GM19328 (cell line): ENCODE measurements at regions not wholly inside any gene's neighbourhood (a gene's known extent, or its start where the extent isn't known, plus 50 kb on each side); places are given as distances from the start of the nearest gene placed in this dataset.

Source experiments
- ATAC-seq: cut with Tn5 transposase; IDR thresholded peaks from one replicate; pipeline ENCODE4 v1.9.1; 2021; ENCODE audit warnings: mild to moderate bottlenecking, moderate library complexity; ENCODE audit not compliant: unreplicated experiment

DNA sequence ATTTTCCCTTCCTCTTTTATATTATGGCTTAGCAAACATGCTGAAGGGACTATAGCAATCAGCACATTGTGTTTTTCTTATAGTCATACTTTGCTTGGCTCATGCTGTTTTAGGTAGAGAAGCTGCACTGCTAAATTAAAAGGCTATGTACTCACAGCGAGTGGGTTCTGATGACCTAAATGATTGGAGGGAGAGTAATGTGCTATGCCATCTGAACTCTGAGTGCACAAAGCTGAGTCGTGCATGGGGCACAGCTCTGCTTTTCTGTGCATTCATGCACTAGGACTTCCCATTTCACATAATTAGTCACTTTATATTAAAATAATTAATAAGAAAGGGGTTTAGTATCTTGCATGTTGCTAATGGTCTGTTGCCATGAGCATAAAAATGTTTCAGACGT is 132.7 kb upstream of the ADGRL3 start:
- no peak for ATAC-seq

DNA sequence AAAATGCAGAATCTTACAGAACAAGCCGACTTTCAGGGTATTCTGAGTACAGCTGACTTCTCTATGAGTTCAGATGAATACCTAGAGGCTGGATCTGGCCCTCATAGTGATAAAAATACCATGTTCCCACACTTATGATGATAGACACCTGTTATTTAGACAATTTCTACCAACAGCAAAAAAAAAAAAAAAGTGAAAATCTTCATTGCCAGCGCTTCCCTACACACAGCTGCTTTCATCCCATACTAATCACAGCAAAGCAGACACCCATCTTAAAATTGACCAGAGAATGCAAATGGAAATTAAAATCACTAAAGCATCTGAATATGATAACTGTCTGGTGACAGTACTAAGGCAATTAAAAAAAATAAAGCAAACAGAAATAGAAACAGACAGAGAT is 132.1 kb upstream of the ADGRL3 start:
- ATAC-seq = no peak

DNA sequence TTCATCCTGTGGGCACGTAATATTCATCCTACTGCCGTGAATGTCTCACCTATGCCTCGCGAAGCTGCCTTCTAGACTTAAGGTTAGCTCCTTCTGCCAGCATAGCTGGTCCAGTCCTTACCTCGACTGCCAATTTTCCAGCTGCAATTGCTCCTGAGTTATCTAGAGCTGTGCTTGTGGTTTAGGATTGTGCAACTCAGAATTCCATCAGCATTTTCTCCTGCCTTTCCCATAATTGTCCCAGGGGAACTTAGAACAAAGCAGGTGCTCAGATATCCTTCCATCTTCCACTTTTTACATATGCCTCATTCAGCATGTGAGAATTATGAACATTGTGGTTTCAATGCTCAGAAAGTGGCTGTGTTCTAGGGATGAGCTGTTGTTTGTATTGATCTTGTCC is 131.4 kb upstream of the ADGRL3 start:
- no peak for ATAC-seq

DNA sequence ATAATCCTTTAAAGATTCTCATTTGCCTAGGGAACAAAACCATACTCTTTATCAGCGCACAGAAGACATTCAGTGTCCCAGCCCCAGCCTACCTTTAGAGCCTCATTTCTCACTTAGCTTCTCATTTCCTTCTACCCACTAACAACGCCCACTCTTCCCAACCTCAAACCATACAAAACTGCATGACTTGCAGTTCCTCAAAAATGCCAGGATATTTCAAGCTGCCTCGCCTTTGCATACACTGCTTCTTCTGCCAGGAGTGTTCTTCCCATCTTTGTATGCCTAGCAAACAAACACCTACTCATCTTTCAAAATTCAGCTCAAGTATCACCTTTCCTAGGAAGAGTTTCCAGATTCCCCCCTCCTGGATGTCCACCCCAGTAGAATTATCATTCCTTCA is 129.9 kb upstream of the ADGRL3 start:
- ATAC-seq = no peak

DNA sequence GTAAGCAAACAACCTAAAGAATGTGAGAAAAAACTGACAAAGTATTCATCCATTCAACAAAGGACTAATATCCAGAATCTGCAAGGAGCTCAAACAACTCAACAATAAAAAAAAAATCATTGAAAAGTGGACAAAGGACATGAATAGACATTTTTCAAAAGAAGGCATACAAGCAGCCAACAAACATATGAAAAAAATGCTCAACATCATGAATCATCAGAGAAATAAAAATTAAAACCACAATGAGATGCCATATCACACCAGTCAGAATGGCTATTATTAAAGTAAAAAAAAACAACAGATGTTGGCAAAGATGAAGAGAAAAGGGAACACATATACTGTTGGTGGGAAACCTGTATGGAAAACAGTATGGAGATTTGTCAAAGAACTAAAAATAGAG is 120.7 kb upstream of the ADGRL3 start:
- ATAC-seq = no peak

DNA sequence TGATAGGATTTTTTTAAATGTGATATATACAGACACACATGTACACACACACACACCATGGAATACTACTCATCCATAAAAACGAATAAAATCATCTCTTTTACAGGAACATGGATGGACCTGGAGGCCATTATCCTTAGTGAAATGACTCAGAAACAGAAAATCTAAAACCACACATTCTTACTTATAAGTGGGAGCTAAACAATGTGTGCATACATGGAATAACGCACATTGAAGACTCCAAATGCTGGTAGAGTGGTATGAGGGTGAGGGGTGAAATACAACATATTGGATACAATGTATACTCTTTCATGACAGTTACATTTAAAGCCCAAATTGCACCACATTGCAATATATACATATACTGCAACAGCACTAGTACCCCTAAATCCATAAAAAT is 120.2 kb upstream of the ADGRL3 start:
- ATAC-seq = no peak

DNA sequence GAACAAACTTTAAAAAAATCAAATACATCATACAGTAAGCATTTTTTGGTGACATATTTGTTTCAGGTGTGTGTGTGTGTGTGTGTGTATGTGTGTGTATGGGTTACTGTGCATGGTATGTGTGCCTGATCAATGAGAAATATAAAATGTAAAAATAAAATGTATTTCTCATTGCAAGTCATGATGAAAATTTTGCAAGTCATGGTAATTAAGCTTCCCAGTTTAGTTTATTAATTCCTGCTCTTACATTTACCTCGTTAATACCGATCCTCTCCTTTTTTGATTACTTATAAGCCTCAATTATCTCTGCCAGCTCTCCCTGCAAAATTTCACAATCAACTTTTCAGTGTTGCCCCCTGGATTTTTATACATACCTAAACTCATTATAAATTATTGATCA is 114.6 kb upstream of the ADGRL3 start:
- no peak for ATAC-seq

DNA sequence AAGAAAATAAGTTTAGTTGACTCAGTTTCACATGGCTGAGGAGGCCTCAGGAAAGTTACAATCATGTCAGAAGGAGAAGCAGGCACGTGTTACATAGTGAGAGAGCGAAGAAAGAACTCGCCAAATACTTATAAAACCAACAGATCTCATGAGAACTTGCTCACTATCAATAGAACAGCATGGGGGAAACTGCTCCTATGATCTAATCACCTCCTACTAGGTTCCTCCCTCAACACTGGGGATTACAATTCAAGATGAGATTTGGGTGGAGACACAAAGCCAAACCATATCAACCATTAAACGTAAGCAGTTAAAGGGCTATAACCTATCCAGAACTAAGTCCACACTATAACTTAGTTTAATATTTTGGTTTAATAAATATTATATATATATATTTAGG is 113.8 kb upstream of the ADGRL3 start:
- ATAC-seq = no peak

DNA sequence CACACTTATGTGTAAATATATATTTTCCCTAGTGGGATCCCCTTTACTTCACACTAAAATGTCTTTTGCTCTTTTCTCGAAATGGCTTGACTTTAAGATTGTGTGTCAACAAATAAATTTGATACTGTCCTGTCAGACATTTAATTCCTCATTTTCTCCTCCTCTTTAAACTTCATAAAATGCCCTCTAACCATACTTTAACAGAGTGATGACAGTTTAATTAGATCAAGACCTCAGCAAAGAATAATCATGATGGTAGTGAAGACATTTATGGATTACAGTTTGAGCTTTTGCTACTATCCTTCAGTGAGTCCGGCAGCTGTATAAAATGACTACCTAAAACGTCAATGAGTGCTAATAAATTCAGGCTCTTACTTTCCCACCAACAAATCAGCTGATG is 113.1 kb upstream of the ADGRL3 start:
- no peak for ATAC-seq

DNA sequence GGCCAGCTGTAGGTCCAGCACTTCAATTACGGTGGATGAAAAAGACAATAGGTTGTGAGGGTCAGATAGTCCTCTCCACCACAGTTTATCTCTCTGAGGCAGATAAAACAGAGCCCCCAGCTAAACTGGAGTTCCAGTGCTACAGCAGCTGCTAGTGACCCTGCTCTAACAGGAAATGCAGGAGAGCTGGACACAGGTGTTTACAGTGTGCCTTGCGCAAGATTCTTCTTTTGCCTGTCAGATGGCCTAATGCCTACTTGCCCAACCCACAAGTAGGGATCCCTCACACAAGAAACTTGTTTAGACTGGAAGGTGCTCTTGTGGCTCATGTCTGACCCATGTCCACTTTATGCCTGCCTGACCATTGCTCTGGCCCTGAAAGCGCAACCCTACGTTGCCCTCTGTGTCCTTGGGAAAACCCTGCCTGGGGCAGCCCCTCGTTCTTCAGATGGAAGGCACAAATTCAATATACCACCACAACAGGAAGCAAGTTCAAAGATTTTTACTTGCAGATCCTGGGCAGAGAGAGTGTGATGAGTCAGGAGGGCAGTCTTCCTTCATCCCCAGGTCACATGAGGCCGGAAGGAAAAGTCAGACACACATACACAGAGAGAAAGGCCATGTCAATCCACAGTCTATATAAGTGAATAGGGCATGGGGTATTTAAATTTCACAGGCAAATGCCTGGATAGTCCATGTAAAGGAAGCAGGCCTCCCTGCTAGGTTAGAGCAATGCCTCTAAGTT is 105.1 kb upstream of the ADGRL3 start:
- ATAC-seq = no peak

DNA sequence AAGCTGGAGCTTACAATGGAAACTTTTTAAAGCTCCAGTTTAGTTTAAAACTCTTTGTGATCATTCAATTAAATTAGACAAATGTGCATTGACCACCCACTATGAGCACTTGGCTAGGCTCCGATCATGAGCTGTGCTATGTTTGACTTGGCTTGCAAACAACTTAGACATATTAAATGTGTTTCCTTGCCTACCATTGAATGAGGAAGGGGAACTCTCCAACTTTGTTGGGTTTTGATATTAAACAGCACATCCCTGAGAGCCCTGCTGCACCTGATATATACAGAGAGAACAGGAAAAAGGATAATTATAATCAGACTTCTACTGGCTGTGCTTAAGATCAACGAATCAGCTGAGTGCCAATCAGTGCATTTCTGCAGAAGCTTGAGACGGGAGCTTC is 71.4 kb upstream of the ADGRL3 start:
- no peak for ATAC-seq

DNA sequence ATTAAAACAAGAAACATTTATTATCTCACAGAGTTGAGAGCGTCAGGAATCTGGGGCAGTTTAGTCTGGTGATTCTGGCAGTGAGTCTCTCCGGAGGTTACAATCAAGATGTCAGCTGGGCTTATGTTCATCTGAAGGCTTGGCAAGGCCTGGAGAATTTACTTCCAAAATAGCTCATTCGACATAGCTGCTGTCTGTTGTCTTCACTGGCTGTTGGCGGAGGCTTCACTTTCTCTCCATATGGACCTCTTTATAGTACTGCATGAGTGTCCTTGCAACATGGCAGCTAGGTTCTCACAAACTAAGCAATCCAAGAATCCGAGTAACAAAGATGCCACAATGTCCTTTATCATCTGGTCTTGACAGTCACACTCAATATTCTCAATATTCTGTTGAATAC is 70.2 kb upstream of the ADGRL3 start:
- no peak for ATAC-seq

DNA sequence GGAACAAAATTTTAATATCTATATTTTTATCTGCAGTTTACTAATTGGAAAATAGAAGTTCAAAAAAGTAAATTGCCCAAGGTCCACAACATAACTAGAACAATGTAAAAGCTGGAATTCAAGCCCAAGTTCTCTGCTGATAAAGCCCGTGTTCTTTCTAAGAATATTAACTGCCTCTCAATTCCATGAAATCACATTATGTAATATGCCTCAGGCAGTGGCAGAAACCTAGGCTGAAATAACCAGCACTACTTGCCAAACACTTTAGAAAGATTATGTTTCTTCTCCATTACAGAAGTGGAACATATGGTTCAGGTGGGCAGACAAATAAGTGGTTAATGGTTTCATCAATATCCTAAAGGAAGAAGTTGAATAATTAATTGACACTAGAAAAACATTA is 56.7 kb upstream of the ADGRL3 start:
- no peak for ATAC-seq

DNA sequence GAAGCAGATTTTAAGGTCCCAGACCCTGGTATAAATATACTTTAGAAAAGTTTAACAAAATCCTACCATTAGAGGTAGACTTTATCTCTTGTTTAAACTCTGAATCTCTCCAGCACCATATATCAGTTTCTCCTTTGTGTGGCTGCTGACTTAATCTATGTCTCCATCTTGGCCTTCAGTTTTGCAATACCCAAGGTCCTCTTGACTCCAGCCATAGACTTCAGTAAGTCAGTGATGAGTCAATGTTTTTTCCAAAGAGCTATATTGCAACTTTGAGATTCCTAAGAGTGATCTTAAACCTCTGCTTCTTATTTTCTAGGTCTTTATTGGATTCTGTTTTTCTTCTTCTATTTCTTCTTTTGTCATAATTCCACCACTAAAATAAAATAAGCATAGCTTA is 50.8 kb upstream of the ADGRL3 start:
- no peak for ATAC-seq
